Tibial nerve (tissue), 4 donors: ENCODE measurements at regions not wholly inside any gene's neighbourhood (a gene's known extent, or its start where the extent isn't known, plus 50 kb on each side); places are given as distances from the start of the nearest gene placed in this dataset.
"Not testable (repeated sequence)": the region's sequence is repeated elsewhere in the genome, so short reads cannot be mapped to it uniquely, and the experiment has no call there.

ENCODE experiments used
- DNase-seq, 2 donors: peaks; one replicate each; pipeline ENCODE4 v3.0.0-alpha.2; 2019; ENCODE audit warnings: low spot score in 2 of 2
- H3K27ac ChIP-seq, 4 donors: fragments of 200-600 bp; sonication (generic) in 3 of 4; one replicate each; pipeline ENCODE4 v1.5.1; 2017 to 2019; ENCODE audit warnings: mild to moderate bottlenecking in 1 of 4
- H3K27me3 ChIP-seq, 2 donors: fragments of 200-600 bp; sonication (generic) in 1 of 2; one replicate each; pipeline versions ENCODE4 v1.5.1 to v1.6.0; 2017 to 2019
- H3K36me3 ChIP-seq, 3 donors: fragments of 200-600 bp; sonication (generic); one replicate each; pipeline ENCODE4 v1.5.1; 2018 to 2019
- H3K4me1 ChIP-seq, 4 donors: fragments of 200-600 bp; sonication (generic) in 3 of 4; one replicate each; pipeline ENCODE4 v1.5.1; 2017 to 2019
- H3K4me3 ChIP-seq, 4 donors: fragments of 200-600 bp; sonication (generic) in 3 of 4; one replicate each; pipeline ENCODE4 v1.5.1; 2017 to 2019; ENCODE audit warnings: mild to moderate bottlenecking in 1 of 4, moderate library complexity in 1 of 4
- H3K9me3 ChIP-seq, 4 donors: fragments of 200-600 bp; sonication (generic) in 3 of 4; one replicate each; pipeline ENCODE4 v1.5.1; 2017 to 2019
- CTCF ChIP-seq, 5 experiments: fragments of 200-600 bp in 3 of 5; fragments of 450-650 bp in 2 of 5; sonication (generic) in 3 of 5; IDR thresholded peaks; one replicate each; pipeline ENCODE4 v1.5.1; 2016 to 2019; ENCODE audit warnings: antibody characterized with exemption in 5 of 5, mild to moderate bottlenecking in 3 of 5, moderate library complexity in 2 of 5
- EP300 ChIP-seq, 2 donors: sonication (generic); formaldehyde crosslinking; IDR thresholded peaks; one replicate each; pipeline ENCODE4 v1.6.1; 2017; ENCODE audit warnings: antibody characterized with exemption in 2 of 2, mild to moderate bottlenecking in 1 of 2
- POLR2A ChIP-seq, 2 donors: fragments of 450-650 bp; IDR thresholded peaks; one replicate each; pipeline ENCODE4 v1.6.1; 2017; ENCODE audit warnings: antibody characterized with exemption in 2 of 2, mild to moderate bottlenecking in 2 of 2, moderate library complexity in 2 of 2
- WGBS, 2 donors: methylation state at CpG; one replicate each; pipeline ENCODE4 v1.1.5; 2018; 5-methylcytosine and 5-hydroxymethylcytosine counted together

- no peak for DNase-seq
- no peaks in the 10 kb centered on the region for H3K9me3 ChIP-seq
- H3K4me3 ChIP-seq, result no peak overlapping the region
- H3K36me3 ChIP-seq, result no peaks in the 10 kb centered on the region
- H3K27ac ChIP-seq, result no peak overlapping the region
- TF ChIP-seq CTCF (IDR thresholded peaks at IDR 0.05) (peak in 1 of 5 experiments; percentile 24), POLR2A (IDR thresholded peaks at IDR 0.05) (no peak), EP300 (IDR thresholded peaks at IDR 0.05) (no peak)
- 48 to 50% methylated on average over 2 of the region's 2 CpGs for WGBS, 2 donors
- H3K4me1 ChIP-seq, result no peaks in the 10 kb centered on the region
- H3K27me3 ChIP-seq, result no peaks in the 10 kb centered on the region
Observed at GRCh38 chr11:103609117-103610066, 427.0 kb upstream of the DDI1 start.

GRCh38 chr11:103610435-103610834, 426.0 kb upstream of the DDI1 start:
- Histone ChIP-seq H3K9me3 (no peaks in the 10 kb centered on the region), H3K4me1 (no peaks in the 10 kb centered on the region), H3K36me3 (no peaks in the 10 kb centered on the region), H3K27ac (no peak overlapping the region), H3K4me3 (no peak overlapping the region), H3K27me3 (no peaks in the 10 kb centered on the region)
- no peak for DNase-seq
- TF ChIP-seq CTCF (IDR thresholded peaks at IDR 0.05) (no peak), EP300 (IDR thresholded peaks at IDR 0.05) (no peak), POLR2A (IDR thresholded peaks at IDR 0.05) (no peak)

- not testable (repeated sequence) for H3K36me3 ChIP-seq, DNase-seq, H3K4me1 ChIP-seq, H3K4me3 ChIP-seq, H3K9me3 ChIP-seq, H3K27me3 ChIP-seq, H3K27ac ChIP-seq
- 79 to 88% methylated on average over 5 to 7 of the region's 7 CpGs for WGBS, 2 donors
Observed at GRCh38 chr11:103611526-103612260, 424.7 kb upstream of the DDI1 start.

DNA sequence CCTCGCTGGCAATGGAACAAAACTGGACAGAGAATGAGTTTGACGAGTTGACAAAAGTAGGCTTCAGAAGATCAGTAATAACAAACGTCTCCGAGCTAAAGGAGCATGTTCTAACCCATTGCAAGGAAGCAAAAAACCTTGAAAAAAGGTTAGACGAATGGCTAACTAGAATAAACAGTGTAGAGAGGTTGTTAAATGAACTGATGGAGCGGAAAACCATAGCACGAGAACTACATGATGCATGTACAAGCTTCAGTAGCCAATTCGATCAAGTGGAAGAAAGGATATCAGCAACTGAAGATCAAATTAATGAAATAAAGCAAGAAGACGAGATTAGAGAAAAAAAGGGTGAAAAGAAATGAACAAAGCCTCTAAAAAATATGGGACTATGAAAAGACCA, 424.0 kb upstream of the DDI1 start:
- H3K27me3 ChIP-seq, DNase-seq: not testable (repeated sequence)
- 93% methylated on average over 9 of the region's 9 CpGs for WGBS, 2 donors

DNA sequence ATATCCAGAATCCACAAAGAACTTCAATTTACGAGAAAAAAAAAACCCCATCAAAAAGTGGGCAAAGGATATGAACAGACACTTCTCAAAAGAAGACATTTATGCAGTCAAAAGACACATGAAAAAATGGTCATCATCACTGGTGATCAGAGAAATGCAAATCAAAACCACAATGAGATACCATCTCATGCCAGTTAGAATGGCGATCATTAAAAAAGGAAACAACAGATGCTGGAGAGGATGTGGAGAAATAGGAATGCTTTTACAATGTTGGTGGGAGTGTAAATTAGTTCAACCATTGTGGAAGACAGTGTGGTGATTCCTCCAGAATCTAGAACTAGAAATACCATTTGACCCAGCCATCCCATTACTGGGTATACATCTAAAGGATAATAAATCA, 419.9 kb upstream of the DDI1 start:
- H3K9me3 ChIP-seq, H3K4me1 ChIP-seq, H3K27ac ChIP-seq, H3K27me3 ChIP-seq, H3K4me3 ChIP-seq, H3K36me3 ChIP-seq, DNase-seq: not testable (repeated sequence)
- 86 to 94% methylated on average over 2 of the region's 2 CpGs for WGBS, 2 donors

More for the DNA sequence above, 424.0 kb upstream of the DDI1 start:
- H3K36me3 ChIP-seq, H3K9me3 ChIP-seq, H3K4me3 ChIP-seq, H3K4me1 ChIP-seq, H3K27ac ChIP-seq: not testable (repeated sequence)

GRCh38 chr11:103618528-103618927, 417.9 kb upstream of the DDI1 start:
- TF ChIP-seq POLR2A (IDR thresholded peaks at IDR 0.05), result no peak
- Histone ChIP-seq H3K27ac (no peak overlapping the region), H3K36me3 (no peaks in the 10 kb centered on the region), H3K9me3 (no peaks in the 10 kb centered on the region), H3K4me3 (no peak overlapping the region), H3K4me1 (no peaks in the 10 kb centered on the region), H3K27me3 (no peaks in the 10 kb centered on the region)
- no peak for DNase-seq
- 85 to 94% methylated on average over 3 of the region's 3 CpGs for WGBS, 2 donors

GRCh38 chr11:103619480-103619879, 417.0 kb upstream of the DDI1 start:
- Histone ChIP-seq H3K4me3 (no peak overlapping the region), H3K4me1 (no peaks in the 10 kb centered on the region), H3K27me3 (no peaks in the 10 kb centered on the region), H3K36me3 (no peaks in the 10 kb centered on the region), H3K27ac (no peak overlapping the region), H3K9me3 (no peaks in the 10 kb centered on the region)
- no peak for DNase-seq
- WGBS, 2 donors, result 55 to 65% methylated on average over 5 of the region's 5 CpGs
- TF ChIP-seq CTCF (IDR thresholded peaks at IDR 0.05), result no peak
